Peyer's patch (tissue), 4 donors: ENCODE measurements at regions not wholly inside any gene's neighbourhood (a gene's known extent, or its start where the extent isn't known, plus 50 kb on each side); places are given as distances from the start of the nearest gene placed in this dataset.

Experiments used
- POLR2A ChIP-seq, 2 donors: fragments of 450-650 bp; IDR thresholded peaks; one replicate each; pipeline ENCODE4 v1.5.1; 2017; ENCODE audit warnings: antibody characterized with exemption in 2 of 2, mild to moderate bottlenecking in 2 of 2, moderate library complexity in 2 of 2
- TF ChIP-seq, protein P1 (sequence below), 6 experiments: fragments of 450-650 bp in 4 of 6; fragments of 200-600 bp in 2 of 6; sonication (generic) in 1 of 6; IDR thresholded peaks; one replicate each; pipeline ENCODE4 v1.5.1; 2017 to 2019; ENCODE audit warnings: antibody characterized with exemption in 6 of 6, mild to moderate bottlenecking in 3 of 6, moderate library complexity in 1 of 6

DNA sequence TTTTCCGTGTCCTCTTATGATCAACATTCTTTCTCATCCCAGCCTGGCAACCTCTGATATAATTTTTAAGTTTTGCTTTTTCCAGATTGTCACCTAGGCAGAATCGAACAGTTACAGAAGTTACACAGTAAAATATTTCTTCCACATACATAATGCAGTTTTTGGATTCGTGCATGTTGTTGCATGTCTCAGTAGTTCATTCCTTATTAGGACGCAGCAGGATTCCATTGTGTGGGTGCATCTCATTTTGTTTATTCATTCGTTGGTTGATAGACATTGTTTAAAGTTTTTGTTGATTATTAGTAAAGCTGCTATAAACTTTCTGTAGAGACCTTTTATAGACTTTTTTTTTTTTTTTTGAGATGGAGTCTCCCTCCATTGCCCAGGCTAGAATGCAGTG is 284.3 kb upstream of the FERMT1 start:
- TF ChIP-seq, protein P1, sequence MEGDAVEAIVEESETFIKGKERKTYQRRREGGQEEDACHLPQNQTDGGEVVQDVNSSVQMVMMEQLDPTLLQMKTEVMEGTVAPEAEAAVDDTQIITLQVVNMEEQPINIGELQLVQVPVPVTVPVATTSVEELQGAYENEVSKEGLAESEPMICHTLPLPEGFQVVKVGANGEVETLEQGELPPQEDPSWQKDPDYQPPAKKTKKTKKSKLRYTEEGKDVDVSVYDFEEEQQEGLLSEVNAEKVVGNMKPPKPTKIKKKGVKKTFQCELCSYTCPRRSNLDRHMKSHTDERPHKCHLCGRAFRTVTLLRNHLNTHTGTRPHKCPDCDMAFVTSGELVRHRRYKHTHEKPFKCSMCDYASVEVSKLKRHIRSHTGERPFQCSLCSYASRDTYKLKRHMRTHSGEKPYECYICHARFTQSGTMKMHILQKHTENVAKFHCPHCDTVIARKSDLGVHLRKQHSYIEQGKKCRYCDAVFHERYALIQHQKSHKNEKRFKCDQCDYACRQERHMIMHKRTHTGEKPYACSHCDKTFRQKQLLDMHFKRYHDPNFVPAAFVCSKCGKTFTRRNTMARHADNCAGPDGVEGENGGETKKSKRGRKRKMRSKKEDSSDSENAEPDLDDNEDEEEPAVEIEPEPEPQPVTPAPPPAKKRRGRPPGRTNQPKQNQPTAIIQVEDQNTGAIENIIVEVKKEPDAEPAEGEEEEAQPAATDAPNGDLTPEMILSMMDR (IDR thresholded peaks at IDR 0.05), result no peak
- TF ChIP-seq POLR2A (IDR thresholded peaks at IDR 0.05), result no peak
